Breast epithelium (tissue), 4 donors: ENCODE measurements at regions not wholly inside any gene's neighbourhood (a gene's known extent, or its start where the extent isn't known, plus 50 kb on each side); places are given as distances from the start of the nearest gene placed in this dataset.

Experiments
- DNase-seq, 2 donors: peaks; one replicate each; pipeline ENCODE4 v3.0.0-alpha.2; 2019; ENCODE audit warnings: low spot score in 2 of 2
- H3K27ac ChIP-seq, 2 donors: fragments of 200-600 bp; sonication (generic) in 1 of 2; one replicate each; pipeline ENCODE4 v1.5.1; 2016 to 2019; ENCODE audit warnings: mild to moderate bottlenecking in 1 of 2
- H3K27me3 ChIP-seq, 2 donors: fragments of 200-600 bp; sonication (generic) in 1 of 2; one replicate each; pipeline versions ENCODE4 v1.5.1 to v1.6.0; 2017 to 2019; ENCODE audit warnings: control low read depth in 1 of 2, mild to moderate bottlenecking in 1 of 2
- H3K36me3 ChIP-seq: fragments of 200-600 bp; one replicate; pipeline ENCODE4 v1.5.1; 2019
- H3K4me1 ChIP-seq, 2 donors: fragments of 200-600 bp; sonication (generic); one replicate each; pipeline ENCODE4 v1.5.1; 2016 to 2019; ENCODE audit warnings: control low read depth in 1 of 2
- H3K4me3 ChIP-seq, 3 donors: fragments of 200-600 bp; sonication (generic); 1 replicate in 2 of 3; 2 replicates in 1 of 3; pipeline ENCODE4 v1.5.1; 2016 to 2019; ENCODE audit warnings: mild to moderate bottlenecking in 3 of 3, moderate library complexity in 2 of 3
- H3K9me3 ChIP-seq, 2 donors: fragments of 200-600 bp; sonication (generic) in 1 of 2; one replicate each; pipeline ENCODE4 v1.5.1; 2016 to 2019; ENCODE audit warnings: control low read depth in 1 of 2
- CTCF ChIP-seq, 3 donors: fragments of 450-650 bp; IDR thresholded peaks; one replicate each; pipeline ENCODE4 v1.5.1; 2016 to 2017; ENCODE audit warnings: antibody characterized with exemption in 3 of 3, mild to moderate bottlenecking in 3 of 3, moderate library complexity in 3 of 3
- POLR2A ChIP-seq: fragments of 450-650 bp; IDR thresholded peaks from one replicate; pipeline ENCODE4 v1.6.1; 2016; ENCODE audit warnings: antibody characterized with exemption, mild to moderate bottlenecking, moderate library complexity
- POLR2AphosphoS5 ChIP-seq, 3 donors: sonication (generic); formaldehyde crosslinking; IDR thresholded peaks; one replicate each; pipeline ENCODE4 v1.6.1; 2017; ENCODE audit warnings: antibody characterized with exemption in 3 of 3
- intact Hi-C: fragments of 100-400 bp; cut with DNase I; formaldehyde crosslinking; loops from one replicate; pipeline ENCODE4 v1.15.1; 2023; ENCODE audit warnings: low total_unique reads

GRCh38 chr1:173128742-173129141 lies 78.0 kb upstream of the TNFSF18 start:
- Histone ChIP-seq H3K27ac (no peak overlapping the region), H3K27me3 (no peaks in the 10 kb centered on the region), H3K9me3 (no peaks in the 10 kb centered on the region), H3K4me3 (no peak overlapping the region), H3K4me1 (no peaks in the 10 kb centered on the region), H3K36me3 (no peaks in the 10 kb centered on the region)
- no peak for TF ChIP-seq POLR2A
- TF ChIP-seq CTCF (IDR thresholded peaks at IDR 0.05) = no peak
- no peak for TF ChIP-seq POLR2AphosphoS5 (IDR thresholded peaks at IDR 0.05)
- intact Hi-C loops = no loop called here
- no peak for DNase-seq

- Histone ChIP-seq H3K36me3 (no peaks in the 10 kb centered on the region), H3K27me3 (no peaks in the 10 kb centered on the region), H3K4me3 (no peak overlapping the region), H3K9me3 (no peaks in the 10 kb centered on the region), H3K27ac (no peak overlapping the region), H3K4me1 (peaks cover 0 to 2% of the 10 kb centered on the region in 2 donors)
- DNase-seq = no peak
- intact Hi-C loops = no loop called here
- TF ChIP-seq POLR2AphosphoS5 (IDR thresholded peaks at IDR 0.05) = no peak
- TF ChIP-seq POLR2A = no peak
- TF ChIP-seq CTCF (IDR thresholded peaks at IDR 0.05) = no peak
Observed at GRCh38 chr1:173127369-173128307, 76.9 kb upstream of the TNFSF18 start.

GRCh38 chr1:173126421-173126820 lies 75.7 kb upstream of the TNFSF18 start:
- Histone ChIP-seq H3K27me3 (no peaks in the 10 kb centered on the region), H3K27ac (no peak overlapping the region), H3K36me3 (no peaks in the 10 kb centered on the region), H3K9me3 (no peaks in the 10 kb centered on the region), H3K4me1 (peaks cover 0 to 7% of the 10 kb centered on the region in 2 donors), H3K4me3 (no peak overlapping the region)
- TF ChIP-seq POLR2AphosphoS5 (IDR thresholded peaks at IDR 0.05) (no peak), CTCF (IDR thresholded peaks at IDR 0.05) (no peak), POLR2A (no peak)
- no peak for DNase-seq
- intact Hi-C loops = no loop called here

- no peaks in the 10 kb centered on the region for H3K27me3 ChIP-seq
- TF ChIP-seq POLR2AphosphoS5 (IDR thresholded peaks at IDR 0.05) (peak; percentile 65 to 73 (median 68)), POLR2A (no peak), CTCF (IDR thresholded peaks at IDR 0.05) (no peak)
- H3K4me3 ChIP-seq = peak overlapping the region; percentile 30 to 56 (median 39)
- H3K27ac ChIP-seq = peak overlapping the region; percentile 90 to 92
- H3K36me3 ChIP-seq = no peaks in the 10 kb centered on the region
- peaks cover 0 to 7% of the 10 kb centered on the region in 2 donors for H3K4me1 ChIP-seq
- intact Hi-C loops = no loop called here
- H3K9me3 ChIP-seq = no peaks in the 10 kb centered on the region
- peak; percentile 62 to 80 for DNase-seq
Observed at GRCh38 chr1:173122958-173123852, 72.5 kb upstream of the TNFSF18 start.
